NOMO-1 treated with DMSO at 0.1 percent for 48 hours (cell line): ENCODE measurements at regions not wholly inside any gene's neighbourhood (a gene's known extent, or its start where the extent isn't known, plus 50 kb on each side); places are given as distances from the start of the nearest gene placed in this dataset.

Experiments
- DNase-seq: peaks from one replicate; lab custom pipeline; 2025; ENCODE audit not compliant: unreplicated experiment; lab: John Stamatoyannopoulos, UW

DNA sequence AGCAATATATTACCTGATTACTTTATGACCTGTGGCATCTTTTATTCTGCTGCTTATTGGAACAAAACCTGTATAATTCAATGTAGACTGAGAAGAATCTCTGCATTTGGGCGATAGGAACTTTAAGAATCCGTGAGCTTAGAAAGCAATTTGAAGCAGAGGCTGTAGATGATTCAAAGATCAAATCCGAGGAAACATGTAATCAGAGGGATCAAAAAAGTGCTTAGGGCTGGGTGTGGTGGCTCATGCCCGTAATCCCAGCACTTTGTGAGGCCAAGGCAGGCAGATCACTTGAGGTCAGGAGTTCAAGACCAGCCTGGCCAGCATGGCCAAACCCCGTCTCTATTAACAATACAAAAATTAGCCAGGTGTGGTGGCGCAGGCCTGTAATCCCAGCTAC, 198.4 kb downstream of the MTX2 start:
- no peak for DNase-seq

DNA sequence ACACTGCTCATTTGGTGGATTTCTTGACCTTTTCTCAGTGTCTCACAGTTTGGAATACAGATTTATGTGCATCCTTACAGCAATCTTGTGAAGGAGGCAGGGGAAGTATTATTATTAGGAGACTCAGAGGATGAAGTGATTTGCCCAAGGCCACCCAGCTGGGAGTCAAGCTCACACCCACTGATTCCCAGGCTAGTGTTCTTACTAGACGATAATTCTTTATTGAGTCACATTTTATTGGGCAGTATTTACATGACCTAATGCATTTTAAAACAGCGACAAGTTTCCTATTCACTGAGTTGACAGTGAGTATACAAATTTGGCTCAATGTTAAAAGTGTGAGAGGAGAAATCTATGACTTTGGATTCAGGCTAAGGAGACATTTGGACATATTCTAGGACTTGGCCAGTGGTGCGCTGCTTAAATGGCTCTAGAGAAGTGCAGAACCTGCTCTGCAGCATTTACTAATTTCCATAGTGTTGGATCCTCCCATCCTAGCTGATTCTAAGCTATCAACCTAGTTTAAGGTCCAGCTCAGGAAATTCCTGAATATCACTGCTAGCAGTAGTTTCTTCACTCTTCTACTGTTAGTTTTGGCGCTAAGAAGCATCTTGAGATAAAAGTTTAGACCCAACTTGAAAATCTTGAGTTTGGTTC, 199.3 kb downstream of the MTX2 start:
- no peak for DNase-seq

DNA sequence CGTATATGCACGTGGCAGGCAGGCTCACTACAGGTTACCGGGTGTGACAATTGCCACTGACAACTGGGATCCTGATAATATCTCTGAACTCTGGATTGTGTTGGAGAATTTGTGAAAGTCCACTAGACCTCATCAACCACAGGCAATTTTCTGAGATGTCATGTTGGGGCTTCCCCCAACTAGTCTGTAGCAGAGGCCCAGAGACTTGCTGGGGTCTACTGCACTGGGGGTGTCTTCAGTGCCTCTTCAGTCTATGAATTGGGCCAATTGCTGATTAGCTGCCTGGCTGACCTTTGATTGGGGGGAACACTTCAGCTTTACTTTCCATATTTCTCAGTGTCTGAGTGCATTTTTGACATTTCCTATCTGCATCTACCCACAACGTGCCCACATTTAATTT, 201.5 kb downstream of the MTX2 start:
- no peak for DNase-seq

DNA sequence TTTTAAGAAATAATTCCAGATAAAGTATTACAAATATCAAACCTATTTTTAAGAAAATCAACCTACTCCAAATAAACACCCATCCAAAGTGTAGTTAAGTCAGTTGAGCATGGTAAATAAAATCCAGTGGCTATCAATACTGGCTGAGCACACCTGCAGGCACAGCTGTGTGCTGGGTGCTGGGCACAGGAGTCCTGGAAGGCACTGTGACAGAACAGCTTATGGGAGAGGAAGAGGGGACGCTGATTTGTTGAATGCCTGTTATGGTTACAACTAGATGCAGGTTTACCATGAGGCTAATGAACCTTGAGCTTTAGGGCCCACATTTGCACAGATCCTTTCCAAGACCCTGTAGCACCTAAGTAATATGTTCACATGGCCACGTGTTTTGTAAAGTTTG, 202.7 kb downstream of the MTX2 start:
- DNase-seq, result no peak

DNA sequence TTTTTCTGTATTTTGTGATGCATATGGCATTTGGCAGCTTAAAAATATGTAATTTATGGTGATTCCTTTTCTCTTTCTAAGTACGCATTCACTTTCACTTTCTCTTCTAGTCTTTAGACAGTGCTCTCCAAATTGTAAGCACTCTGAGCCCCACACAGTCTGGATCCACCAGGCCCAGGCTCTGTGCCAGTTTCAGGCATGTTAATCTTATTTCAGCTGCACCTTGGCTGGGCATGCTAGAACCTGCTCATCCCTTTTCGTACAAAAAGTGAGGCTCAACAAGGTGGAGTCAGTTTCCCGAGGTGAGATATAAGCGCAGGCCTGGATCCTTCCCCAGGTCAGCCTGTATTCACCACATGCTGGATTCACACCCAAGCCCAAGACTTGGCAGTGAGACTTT, 203.9 kb downstream of the MTX2 start:
- DNase-seq, result no peak

DNA sequence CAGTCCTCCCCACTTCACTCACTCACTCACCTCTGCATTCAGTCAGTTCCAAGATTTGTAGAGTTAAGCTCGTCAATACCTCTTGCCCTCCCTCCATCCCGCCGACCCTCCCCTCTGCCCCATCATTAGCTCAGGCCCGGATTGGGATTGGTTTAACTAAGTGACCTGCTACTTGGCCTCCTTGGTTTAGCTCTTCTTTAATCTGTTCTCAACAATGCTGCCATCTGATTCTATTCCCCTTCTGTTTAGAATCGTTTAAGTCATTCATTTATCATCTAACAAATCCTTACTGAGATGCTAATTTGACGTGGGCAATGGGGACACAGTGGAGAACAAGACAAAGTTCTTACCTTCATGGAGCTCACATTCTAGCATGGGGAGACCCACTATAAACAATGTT, 204.6 kb downstream of the MTX2 start:
- no peak for DNase-seq

DNA sequence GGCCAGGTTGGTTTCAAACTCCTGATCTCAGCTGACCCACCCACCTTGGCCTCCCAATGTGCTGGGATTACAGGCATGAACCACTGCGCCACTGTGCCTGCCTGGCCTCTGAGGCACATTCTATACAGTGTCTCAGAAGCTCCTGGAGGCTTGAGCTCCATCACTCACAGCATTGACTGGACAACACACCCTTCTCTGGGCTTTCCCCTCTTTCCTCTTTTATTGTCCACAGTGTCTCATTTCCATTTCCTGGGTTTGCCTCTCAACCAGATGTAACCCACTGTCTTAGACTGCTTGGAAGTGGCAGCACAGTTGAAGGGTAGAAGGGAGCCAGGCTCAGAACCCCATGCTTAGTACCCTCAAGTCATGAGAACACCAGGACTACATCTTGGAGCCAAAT, 208.1 kb downstream of the MTX2 start:
- no peak for DNase-seq

DNA sequence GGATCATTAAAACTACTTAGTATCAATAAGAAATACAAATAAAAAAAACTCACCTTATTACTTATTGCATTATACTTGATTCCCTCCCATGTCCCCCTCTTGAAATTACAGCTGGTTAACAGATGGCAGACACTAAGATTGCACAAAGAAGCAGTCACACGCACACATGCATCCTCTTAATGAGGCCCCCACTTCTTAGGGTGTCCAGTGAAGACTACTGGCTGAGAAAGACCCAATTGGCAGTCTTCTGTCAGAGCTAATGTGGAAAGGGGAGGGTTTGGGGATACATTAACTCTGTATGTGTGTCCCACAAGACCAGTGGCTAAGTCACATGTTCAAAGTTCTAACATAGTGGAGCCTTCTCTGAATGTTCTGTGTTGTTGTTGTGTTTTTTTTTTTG, 210.7 kb downstream of the MTX2 start:
- no peak for DNase-seq

DNA sequence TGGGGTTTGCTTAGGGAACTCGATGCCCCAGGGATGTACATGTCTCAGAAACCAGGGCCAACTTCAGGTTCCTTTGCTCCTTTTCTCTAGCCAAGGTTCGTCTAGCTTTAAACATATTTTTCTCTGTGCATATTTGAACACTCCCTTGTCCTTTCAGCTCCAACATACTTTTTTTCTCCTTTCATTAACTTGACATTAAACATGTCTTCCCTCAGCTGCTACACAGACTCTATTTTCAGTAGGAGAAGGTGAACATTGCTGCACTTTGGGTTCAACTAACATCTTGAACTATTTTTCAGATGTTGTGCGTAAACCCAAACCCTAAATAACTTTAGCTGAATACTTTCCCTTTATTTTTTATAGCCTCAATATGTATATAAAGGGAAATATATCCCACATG, 212.9 kb downstream of the MTX2 start:
- no peak for DNase-seq

DNA sequence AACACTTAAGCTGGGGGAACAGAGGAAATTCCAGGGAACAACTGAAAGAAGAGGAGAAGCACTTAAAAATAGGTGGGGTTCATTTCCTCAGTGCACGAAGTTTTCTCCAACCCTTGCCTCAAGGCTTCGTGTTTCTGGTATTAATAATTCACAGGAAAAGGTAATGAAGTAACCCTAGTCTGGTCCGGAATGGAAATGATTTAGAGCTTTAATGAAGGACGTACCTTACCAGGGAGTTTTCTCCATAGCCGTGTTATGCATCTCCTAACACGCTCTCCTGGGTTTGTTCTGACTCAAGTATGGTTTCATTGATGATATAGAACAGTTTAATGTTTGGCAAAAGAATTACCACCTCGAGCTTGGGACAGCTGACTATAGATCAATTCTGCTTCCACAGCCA, 214.2 kb downstream of the MTX2 start:
- no peak for DNase-seq

DNA sequence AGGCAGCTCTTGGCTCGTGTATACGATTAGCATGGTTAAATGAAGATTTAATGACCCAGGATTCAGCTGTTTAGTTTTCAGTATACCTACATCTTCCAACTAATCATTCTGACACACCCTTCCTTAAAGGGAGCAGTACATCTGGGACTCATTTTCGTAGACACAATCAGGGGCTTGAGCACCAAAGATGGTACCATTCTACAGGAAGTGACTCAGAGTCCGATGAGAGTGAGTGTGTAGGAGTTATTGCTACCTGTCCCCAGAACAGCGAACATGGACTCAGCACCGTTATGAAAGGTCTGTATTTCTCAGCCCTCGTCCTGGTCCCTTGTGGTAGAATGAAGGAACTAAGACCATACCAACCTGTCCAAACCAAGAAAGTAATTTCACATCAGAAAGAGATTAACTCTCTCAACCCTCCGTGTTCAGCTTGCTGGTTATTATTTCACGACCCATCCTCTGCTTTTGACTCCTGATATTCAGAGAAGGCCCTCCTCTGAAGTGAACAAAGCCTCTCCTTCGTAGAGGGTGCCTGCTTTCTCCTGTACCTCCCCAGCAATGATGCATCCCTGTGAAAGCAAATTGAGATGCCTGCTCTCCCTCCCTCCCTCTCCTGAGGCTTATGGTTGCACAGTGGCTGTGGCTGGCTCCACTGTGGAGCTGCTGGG, 214.8 kb downstream of the MTX2 start:
- DNase-seq, result no peak

DNA sequence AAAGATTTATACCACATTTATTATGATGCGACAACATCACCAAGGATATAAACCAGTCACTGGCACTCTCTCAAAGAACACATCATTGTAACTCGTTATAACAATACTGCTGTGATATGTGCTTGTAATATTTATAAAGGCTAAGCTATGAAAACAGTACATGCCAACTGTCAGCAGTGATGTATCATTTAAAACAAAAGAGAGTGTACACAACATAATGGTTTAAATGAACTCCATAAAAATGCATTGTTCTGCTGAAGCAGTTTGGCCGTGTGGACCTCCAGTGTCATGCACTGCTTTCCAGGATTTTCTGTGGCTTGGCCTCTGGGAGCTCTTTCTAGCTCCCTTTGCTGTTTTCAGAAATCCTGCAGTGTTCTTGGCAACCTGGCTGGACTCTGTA, 215.6 kb downstream of the MTX2 start:
- no peak for DNase-seq

DNA sequence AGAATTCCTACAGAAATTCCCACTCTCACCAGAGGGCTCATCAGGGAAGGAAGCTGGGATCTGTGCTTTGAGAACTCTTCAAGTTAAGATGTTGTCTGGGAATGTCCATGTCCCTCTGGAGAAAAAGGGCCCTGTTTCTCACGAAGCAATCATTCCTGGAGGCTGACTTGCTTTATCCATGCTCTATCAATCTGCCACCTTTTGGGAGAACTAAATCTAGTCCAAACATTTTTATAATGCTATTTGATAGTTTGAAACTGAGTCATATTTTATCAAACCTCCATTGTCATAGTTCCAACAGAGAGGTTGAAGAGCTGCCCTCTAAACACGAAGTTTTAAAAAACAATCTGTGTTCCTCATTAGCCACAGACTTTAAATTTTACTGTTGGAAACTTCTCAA, 219.2 kb downstream of the MTX2 start:
- DNase-seq, result no peak

DNA sequence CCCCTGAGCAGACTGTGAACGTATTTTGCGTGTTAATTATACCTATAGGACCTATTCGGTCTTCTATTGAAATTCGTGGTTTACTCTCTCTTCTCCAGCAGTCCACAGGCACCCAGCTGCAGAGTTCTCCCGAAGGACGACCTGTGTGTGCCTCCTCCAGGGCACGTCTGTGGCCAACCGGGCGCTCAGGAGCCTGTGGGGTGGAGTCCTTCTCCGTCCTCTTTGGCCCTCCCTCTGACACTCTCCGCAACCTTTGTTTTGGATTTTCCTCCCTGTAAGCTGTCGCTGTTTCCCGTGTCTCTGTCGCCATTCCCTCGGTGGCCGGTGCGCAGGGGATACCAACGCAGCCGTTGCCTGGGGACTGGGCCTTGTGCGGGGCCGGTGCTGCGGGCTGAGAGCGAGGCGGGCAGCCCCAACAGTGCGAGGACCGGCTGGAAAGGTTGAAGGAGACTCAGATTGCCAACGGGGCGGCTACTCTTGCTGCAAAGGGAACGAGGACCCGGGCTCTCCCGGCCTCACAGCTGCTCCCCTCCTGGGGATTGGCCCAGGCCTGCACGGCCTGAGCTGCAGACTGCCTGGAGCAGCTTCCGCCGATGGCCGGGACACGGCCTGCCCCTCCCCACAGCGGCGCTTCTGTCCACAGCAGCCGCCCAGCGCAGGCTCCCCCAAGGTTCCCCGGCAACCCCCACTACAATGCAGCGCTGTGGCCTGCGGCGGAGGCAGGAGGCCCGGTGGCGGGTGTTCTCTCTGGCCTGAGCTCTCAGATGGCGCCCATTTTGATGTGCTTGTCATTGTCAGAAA, 221.0 kb downstream of the MTX2 start:
- no peak for DNase-seq

DNA sequence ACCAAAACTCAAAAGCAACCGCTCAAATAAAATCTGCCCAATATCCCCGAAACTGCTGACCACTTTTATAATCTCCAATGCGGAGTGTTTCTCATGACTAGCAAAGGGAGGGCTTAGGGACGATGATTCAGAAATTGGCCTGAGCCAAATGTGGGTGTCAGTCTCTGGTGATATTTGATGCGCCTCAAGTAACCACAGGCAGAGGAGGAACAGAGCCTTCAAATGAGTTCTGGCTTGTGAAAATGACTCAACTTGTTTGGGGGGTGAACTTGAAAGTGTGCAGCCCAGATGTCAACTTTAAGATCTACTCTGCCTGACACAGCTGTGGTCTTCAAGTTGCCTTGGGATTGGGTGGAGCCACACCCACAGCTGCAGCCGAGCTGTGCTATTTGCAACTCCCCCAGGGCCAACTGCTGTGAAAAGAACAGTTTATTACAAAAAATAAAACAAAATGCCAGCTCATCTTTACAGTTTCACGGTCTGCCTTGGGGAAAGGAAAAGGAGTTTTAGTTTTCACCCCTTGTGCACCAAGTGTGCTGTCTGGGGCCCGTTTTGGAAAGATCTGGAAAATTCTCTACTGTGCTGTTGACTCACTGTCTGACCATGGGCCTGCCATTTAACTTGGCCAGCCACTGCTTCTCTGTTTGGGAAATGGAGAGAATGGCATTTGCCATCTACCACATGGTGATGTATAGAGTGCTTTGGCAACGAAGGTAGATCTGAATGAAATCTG, 222.1 kb downstream of the MTX2 start:
- no peak for DNase-seq

DNA sequence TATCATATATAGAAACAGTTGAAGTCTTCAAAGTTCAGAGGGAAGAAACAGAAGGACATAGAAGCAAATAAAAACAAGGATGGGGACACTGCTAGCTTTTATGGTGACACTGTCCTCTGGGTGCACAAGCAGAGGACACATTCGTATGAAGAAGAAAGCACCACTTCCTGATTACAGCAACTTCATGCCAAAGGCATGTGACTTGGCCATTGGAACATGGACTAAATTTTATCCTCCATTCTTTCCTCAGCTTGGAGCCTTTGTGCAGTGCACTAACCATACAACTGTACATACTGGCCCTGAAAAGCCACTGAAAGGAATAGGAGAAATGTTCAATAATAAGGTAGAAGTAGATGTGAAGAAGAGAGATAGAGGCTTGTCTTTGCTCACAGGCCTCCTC, 223.3 kb downstream of the MTX2 start:
- DNase-seq, result no peak

DNA sequence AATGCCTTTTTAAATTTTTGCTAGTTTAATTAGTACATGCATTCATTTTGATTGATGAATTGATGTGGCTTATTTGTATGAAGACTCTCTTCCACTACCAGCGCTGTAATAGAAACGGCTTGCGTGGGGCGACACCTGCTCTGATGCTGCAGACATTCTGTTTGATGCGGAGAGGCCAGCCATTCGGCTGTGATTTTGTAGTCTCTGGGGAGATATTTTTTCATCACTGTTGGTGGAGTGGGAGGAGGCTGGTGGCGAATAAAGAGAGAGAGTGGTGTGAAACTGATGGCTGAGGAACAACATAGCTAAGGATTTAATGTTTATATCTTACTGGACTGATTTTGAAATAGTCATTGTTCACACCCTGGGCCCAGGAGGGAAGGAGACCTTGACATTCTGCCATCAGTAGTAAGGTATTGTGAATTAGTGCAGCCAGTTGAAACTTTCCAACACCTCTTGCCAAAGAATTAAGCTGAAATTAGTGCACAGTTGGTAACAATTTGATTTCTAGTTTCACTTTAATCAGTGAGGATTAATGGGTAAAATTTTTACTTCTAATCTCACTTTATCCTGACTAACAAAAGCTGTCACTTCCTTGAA, 224.1 kb downstream of the MTX2 start:
- no peak for DNase-seq

DNA sequence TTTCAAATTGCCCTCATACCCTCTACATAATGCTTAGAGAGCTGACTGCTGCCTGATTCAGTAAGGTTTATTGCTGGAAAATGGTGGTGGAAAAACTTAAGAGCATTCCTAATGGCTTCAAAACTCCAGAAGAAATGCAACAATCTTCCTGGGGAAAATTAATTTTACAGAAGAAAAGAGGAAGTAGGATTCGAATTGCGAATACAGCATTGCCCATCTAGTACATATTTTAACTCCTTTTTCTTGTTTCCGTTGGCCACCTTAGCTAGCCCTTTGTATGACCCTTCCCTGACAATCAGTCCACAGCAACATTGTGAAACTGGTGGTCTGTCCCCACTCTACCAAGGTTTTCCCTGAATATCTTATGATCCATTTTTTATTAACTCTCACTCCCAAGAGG, 224.7 kb downstream of the MTX2 start:
- no peak for DNase-seq

DNA sequence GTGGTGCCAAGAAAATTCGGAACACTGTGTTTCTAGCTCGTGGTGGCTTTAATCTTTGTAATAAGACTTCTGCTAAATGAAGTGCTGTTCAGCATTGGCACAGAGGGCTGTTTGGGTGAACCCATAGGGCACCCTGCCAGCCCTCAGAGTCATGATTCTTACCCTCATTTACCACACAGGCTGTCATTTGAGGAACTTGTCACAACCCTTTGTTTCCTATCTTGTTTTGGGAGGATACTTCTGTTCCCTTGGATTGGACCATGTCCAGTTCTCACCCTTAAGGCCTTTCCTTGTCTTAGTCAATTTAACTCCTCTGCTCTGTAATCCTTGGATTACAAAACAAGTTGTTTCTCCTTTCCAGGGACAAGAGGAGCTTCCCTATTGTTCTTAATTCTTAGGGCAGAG, 225.7 kb downstream of the MTX2 start:
- no peak for DNase-seq

DNA sequence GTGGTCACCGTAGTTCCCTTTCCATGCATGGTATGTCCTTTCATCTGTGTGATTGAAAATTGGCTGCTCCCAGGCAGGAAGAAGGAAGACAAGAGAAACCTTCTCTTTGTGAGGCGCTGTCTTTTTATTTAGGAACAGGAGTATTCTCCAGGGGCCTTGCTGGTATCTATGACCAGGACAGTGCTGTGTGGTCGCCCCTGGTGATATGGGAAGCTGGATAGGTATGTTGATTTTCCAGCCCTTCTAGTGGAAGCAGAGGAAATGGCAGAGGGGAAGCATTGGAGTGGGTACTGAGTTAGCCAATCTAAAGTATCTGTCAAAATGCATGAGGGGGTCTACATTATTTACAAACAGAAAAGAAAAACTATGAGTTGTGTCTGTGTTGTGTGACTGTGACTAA, 226.6 kb downstream of the MTX2 start:
- no peak for DNase-seq

DNA sequence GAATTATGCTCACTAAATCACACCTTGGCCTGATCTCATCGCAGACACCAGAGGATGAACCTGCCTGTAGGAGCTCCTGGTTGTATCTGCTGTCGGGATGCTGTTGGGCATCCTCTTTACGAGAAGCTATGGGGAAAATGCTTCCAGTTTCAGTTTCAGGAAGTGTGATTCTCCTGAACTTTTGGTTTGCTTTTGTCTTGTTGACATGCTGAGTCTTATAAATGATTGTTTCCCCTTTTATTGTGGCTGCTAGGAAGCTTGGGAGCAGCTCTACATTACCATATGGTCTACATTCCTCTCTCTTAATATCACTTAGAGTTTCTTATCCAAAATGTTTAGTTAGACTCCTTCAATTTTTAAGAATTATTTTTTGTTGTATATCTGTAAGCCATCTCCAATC, 227.5 kb downstream of the MTX2 start:
- no peak for DNase-seq
